ENCODE measurements at regions not wholly inside any gene's neighbourhood (a gene's known extent, or its start where the extent isn't known, plus 50 kb on each side); places are given as distances from the start of the nearest gene placed in this dataset.

GRCh38 chr7:116101704-116102103 lies 71.1 kb upstream of the TFEC start (continued):
- TF ChIP-seq ATRX (CRISPR knock-in tag; IDR thresholded peaks at IDR 0.05; ENCODE audit: borderline replicate concordance): no peak
- TF ChIP-seq ELF4 (CRISPR knock-in tag; IDR thresholded peaks at IDR 0.05; ENCODE audit: borderline replicate concordance): no peak

- no peak for ATAC-seq
- Histone ChIP-seq H3K9me3 (ENCODE audit: low read length) (no peaks in the 10 kb centered on the region), H3K36me3 (replicated peaks in 1 of 2; ENCODE audit: control insufficient read depth in 1 of 2, insufficient read depth in 2 of 2, low read length in 2 of 2) (no peaks in the 10 kb centered on the region), H4K20me1 (ENCODE audit: insufficient read depth, low read length) (no peaks in the 10 kb centered on the region), H3K9ac (ENCODE audit: insufficient read depth, low read depth, low read length) (no peak overlapping the region), H2AFZ (ENCODE audit: low read length) (no peak overlapping the region), H3K79me2 (ENCODE audit: insufficient read depth, low read length) (no peaks in the 10 kb centered on the region), H3K4me2 (ENCODE audit: low read depth, low read length) (no peak overlapping the region), H3K27me3 (ENCODE audit: control insufficient read depth in 1 of 2, insufficient read depth in 2 of 2, low read length in 2 of 2) (no peaks in the 10 kb centered on the region), H3K27ac (ENCODE audit: extremely low read length, insufficient read depth, low read length) (no peak overlapping the region), H3K4me3 (replicated peaks in 1 of 3; ENCODE audit: insufficient read depth in 1 of 3, low read depth in 2 of 3, low read length in 3 of 3) (no peak overlapping the region), H3K4me1 (ENCODE audit: insufficient read depth, low read length) (no peaks in the 10 kb centered on the region)
- in situ Hi-C loops (cut with HindIII; ENCODE audit: extremely low pct_ligation_motif_present, low pct_unique_long_range_greater_than_20kb): no loop called here
- FAIRE-seq: no peak
- intact Hi-C loops (cut with micrococcal nuclease; ENCODE audit: unreplicated experiment): no loop called here
- no peak for DNase-seq (ENCODE audit: low spot score)
- POLR2A ChIA-PET: no interaction called here
- TF ChIP-seq ARHGAP35 (CRISPR knock-in tag; IDR thresholded peaks at IDR 0.05; ENCODE audit: borderline replicate concordance) (no peak), ZNF784 (CRISPR knock-in tag; IDR thresholded peaks at IDR 0.05; ENCODE audit: borderline replicate concordance) (no peak), BRF2 (CRISPR knock-in tag; IDR thresholded peaks at IDR 0.05) (no peak), GLI4 (CRISPR knock-in tag; IDR thresholded peaks at IDR 0.05; ENCODE audit: borderline replicate concordance) (no peak)
- CTCF ChIA-PET (ENCODE audit: low intra/inter-chr PET ratio, low total read pairs): no interaction called here
- no TSS peak for BruUV-seq (replicated peaks)
These were observed 80.9 kb upstream of the TFEC start for GRCh38 chr7:116111475-116111874.
